Posterior cingulate gyrus (tissue), 11 donors: ENCODE measurements at regions not wholly inside any gene's neighbourhood (a gene's known extent, or its start where the extent isn't known, plus 50 kb on each side); places are given as distances from the start of the nearest gene placed in this dataset.

Experiments used
- DNase-seq, 10 donors: peaks; one replicate each; pipeline versions ENCODE4 v3.0.0 to v3.0.0-alpha.2; 2020 to 2021; ENCODE audit warnings: mixed read lengths in 3 of 10
- intact Hi-C: fragments of 100-400 bp; cut with DNase I; formaldehyde crosslinking; loops from one replicate; pipeline ENCODE4 v1.15.1; 2023

- peak in 3 of 10 donors; percentile 15 to 75 (median 57) for DNase-seq
- intact Hi-C loops: no loop called here
Observed at GRCh38 chr12:105823810-105824209, 314.9 kb downstream of the NUAK1 start.

GRCh38 chr12:105825141-105825540 lies 313.6 kb downstream of the NUAK1 start:
- no peak for DNase-seq
- intact Hi-C loops: no loop called here

GRCh38 chr12:105831372-105831771 lies 307.4 kb downstream of the NUAK1 start:
- no peak for DNase-seq
- intact Hi-C loops: no loop called here

GRCh38 chr12:105832021-105832420 lies 306.7 kb downstream of the NUAK1 start:
- DNase-seq: no peak
- intact Hi-C loops: no loop called here

- intact Hi-C loops: no loop called here
- DNase-seq: no peak
Observed at GRCh38 chr12:105832806-105833205, 305.9 kb downstream of the NUAK1 start.

GRCh38 chr12:105834496-105834895 lies 304.3 kb downstream of the NUAK1 start:
- intact Hi-C loops: no loop called here
- DNase-seq: no peak

- intact Hi-C loops: no loop called here
- DNase-seq: no peak
Observed at GRCh38 chr12:105835580-105836241, 303.0 kb downstream of the NUAK1 start.

GRCh38 chr12:105836242-105836622 lies 302.5 kb downstream of the NUAK1 start:
- intact Hi-C loops: no loop called here
- DNase-seq: no peak

- no peak for DNase-seq
- intact Hi-C loops: no loop called here
Observed at GRCh38 chr12:105839629-105840127, 299.1 kb downstream of the NUAK1 start.

- intact Hi-C loops: no loop called here
Observed at GRCh38 chr12:105840384-105840783, 298.4 kb downstream of the NUAK1 start.

GRCh38 chr12:105841840-105842239 lies 296.9 kb downstream of the NUAK1 start:
- intact Hi-C loops: no loop called here
- DNase-seq: no peak

More at GRCh38 chr12:105840384-105840783, 298.4 kb downstream of the NUAK1 start:
- peak in 3 of 10 donors; percentile 36 to 90 (median 79) for DNase-seq

- intact Hi-C loops: no loop called here
- no peak for DNase-seq
Observed at GRCh38 chr12:105843561-105843960, 295.2 kb downstream of the NUAK1 start.

- intact Hi-C loops: no loop called here
- DNase-seq: peak in 5 of 10 donors; percentile 41 to 90 (median 49)
Observed at GRCh38 chr12:105843986-105844760, 294.6 kb downstream of the NUAK1 start.

- intact Hi-C loops: no loop called here
- no peak for DNase-seq
Observed at GRCh38 chr12:105846331-105846730, 292.4 kb downstream of the NUAK1 start.

- no peak for DNase-seq
- intact Hi-C loops: no loop called here
Observed at GRCh38 chr12:105847068-105847467, 291.7 kb downstream of the NUAK1 start.

GRCh38 chr12:105848286-105848685 lies 290.5 kb downstream of the NUAK1 start:
- no peak for DNase-seq
- intact Hi-C loops: no loop called here

- DNase-seq: no peak
- intact Hi-C loops: no loop called here
Observed at GRCh38 chr12:105850103-105850968, 288.4 kb downstream of the NUAK1 start.

GRCh38 chr12:105852496-105852895 lies 286.3 kb downstream of the NUAK1 start:
- no peak for DNase-seq
- intact Hi-C loops: no loop called here

GRCh38 chr12:105852951-105853350 lies 285.8 kb downstream of the NUAK1 start:
- DNase-seq: no peak
- intact Hi-C loops: no loop called here

GRCh38 chr12:105854071-105854470 lies 284.7 kb downstream of the NUAK1 start:
- no peak for DNase-seq
- intact Hi-C loops: no loop called here
